ENCODE measurements at regions not wholly inside any gene's neighbourhood (a gene's known extent, or its start where the extent isn't known, plus 50 kb on each side); places are given as distances from the start of the nearest gene placed in this dataset.

GRCh38 chr20:34163307-34163706 lies 51.3 kb upstream of the EIF2S2 start:
- no peak for DNase-seq (ENCODE audit: low spot score)

GRCh38 chr20:34164381-34164984 lies 52.4 kb upstream of the EIF2S2 start:
- no peak for DNase-seq (ENCODE audit: low spot score)

GRCh38 chr20:34165018-34165619 lies 53.1 kb upstream of the EIF2S2 start:
- no peak for DNase-seq (ENCODE audit: low spot score)

- DNase-seq (ENCODE audit: low spot score), result no peak
These were observed 59.6 kb upstream of the EIF2S2 start for GRCh38 chr20:34171640-34172039.

GRCh38 chr20:34172926-34173325 lies 60.9 kb upstream of the EIF2S2 start:
- no peak for DNase-seq (ENCODE audit: low spot score)

- DNase-seq (ENCODE audit: low spot score), result no peak
These were observed 63.0 kb upstream of the EIF2S2 start for GRCh38 chr20:34175079-34175478.

- no peak for DNase-seq (ENCODE audit: low spot score)
These were observed 63.8 kb upstream of the EIF2S2 start for GRCh38 chr20:34175879-34176278.

- DNase-seq (ENCODE audit: low spot score), result no peak
These were observed 64.2 kb upstream of the ASIP start for GRCh38 chr20:34177052-34177451.

- DNase-seq (ENCODE audit: low spot score), result no peak
These were observed 61.4 kb upstream of the ASIP start for GRCh38 chr20:34179637-34180360.

- no peak for DNase-seq (ENCODE audit: low spot score)
These were observed 60.6 kb upstream of the ASIP start for GRCh38 chr20:34180460-34181120.

GRCh38 chr20:34181484-34181883 lies 59.7 kb upstream of the ASIP start:
- no peak for DNase-seq (ENCODE audit: low spot score)

- DNase-seq (ENCODE audit: low spot score), result no peak
These were observed 55.2 kb upstream of the ASIP start for GRCh38 chr20:34185766-34186620.

GRCh38 chr20:34189572-34190163 lies 51.6 kb upstream of the ASIP start:
- no peak for DNase-seq (ENCODE audit: low spot score)

GRCh38 chr20:34190262-34190661 lies 51.0 kb upstream of the ASIP start:
- DNase-seq (ENCODE audit: low spot score), result no peak

- peak; percentile 76 for DNase-seq (ENCODE audit: low spot score)
These were observed 50.5 kb upstream of the ASIP start for GRCh38 chr20:34190679-34191090.

Measured in left forelimb (tissue), 1 donor.